ENCODE measurements at regions not wholly inside any gene's neighbourhood (a gene's known extent, or its start where the extent isn't known, plus 50 kb on each side); places are given as distances from the start of the nearest gene placed in this dataset.
"Not testable (repeated sequence)": the region's sequence is repeated elsewhere in the genome, so short reads cannot be mapped to it uniquely, and the experiment has no call there.

DNA sequence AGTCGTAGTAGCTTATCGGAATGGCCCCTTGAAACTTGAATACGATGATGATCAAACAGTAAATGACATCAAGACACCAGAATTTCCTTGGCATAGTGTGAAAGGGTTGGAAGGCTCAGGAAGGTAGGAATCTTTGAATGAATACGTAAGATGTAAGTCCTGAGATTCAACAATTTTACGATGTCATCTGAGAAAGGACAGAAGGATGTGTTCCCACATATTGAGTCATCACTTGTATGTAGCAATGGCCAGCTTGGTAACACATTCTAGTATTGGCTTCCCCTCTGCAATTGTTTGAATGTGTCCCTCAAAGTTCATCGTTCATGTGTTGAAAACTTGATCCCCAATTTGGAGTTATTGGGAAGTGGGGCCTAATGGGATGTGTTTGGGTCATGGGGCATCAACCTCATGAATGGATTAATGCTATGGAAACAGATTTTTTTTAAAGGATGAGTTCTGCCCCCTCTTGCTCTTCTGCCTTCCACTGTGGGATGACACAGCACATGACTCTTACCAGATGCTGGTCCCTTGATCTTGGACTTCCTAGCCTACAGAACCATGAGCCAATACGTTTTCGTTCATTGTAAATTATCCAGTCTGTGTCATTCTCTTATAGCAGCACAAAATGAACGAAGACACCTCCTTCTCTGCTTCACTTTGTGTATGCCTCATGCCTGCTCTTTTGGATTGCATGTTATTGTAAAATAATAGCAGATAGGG is 284.6 kb downstream of the BCAT1 start:
- DNase-seq = no peak

DNA sequence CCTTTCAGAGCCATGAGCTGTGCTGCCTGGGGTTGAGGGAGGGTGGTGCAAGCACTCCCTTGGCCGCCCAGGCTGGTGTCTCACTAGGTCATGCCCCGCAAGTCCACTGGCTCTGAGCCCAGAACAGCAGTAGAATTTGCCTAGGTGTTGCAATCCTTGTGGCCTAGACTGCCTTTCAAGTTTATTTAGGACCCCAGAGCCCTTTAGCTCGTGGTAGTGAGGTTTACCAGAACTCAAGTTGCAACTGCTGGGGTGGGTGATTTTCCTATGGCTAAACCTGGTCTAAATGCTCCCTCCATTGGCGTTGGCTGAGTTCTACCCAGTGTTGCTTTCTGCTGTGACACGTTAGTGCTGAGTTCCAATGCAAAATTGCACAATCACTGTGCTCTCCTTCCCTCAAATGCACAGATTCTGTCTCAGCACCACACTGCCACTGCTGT is 287.2 kb downstream of the BCAT1 start:
- DNase-seq = no peak

- DNase-seq = no peak
These were observed 289.9 kb downstream of the BCAT1 start for GRCh38 chr12:24659016-24659415.

DNA sequence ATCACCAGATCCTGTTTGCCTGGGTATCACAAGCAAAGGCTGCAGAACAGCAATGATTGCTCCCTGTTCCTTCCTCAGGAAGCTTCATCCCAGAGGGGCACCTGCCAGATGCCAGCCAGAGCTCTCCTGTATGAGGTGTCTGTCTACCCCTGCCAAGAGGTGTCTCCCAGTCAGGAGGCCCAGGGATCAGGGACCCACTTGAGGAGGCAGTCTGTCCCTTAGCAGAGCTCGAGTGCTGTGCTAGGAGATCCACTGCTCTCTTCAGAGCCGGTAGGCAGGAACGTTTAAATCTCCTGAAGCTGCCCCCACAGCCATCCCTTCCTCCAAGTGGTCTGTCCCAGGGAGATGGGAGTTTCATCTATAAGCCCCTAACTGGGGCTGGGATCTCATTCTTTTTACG is 294.6 kb downstream of the BCAT1 start:
- DNase-seq = not testable (repeated sequence)

- DNase-seq = no peak
These were observed 299.3 kb downstream of the BCAT1 start for GRCh38 chr12:24649634-24650033.

DNA sequence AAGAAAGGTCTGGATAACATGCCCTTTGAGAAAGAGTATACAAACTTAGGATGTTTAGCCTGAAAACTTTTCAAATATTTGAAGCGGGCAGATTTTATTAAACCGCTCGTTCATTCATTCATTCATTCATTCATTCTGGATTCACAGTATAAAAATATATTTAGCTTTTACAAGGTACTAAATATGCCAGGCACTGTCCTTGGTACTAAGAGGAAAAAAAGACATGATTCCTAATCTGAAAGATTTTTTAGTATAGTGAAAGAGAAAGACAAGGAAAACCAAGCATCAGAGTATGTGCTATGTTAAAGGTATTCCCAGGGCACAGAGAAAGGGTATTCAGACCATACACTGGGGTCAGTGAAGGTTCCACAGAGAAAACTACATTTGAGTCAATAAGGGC is 299.7 kb downstream of the BCAT1 start:
- DNase-seq = no peak

DNA sequence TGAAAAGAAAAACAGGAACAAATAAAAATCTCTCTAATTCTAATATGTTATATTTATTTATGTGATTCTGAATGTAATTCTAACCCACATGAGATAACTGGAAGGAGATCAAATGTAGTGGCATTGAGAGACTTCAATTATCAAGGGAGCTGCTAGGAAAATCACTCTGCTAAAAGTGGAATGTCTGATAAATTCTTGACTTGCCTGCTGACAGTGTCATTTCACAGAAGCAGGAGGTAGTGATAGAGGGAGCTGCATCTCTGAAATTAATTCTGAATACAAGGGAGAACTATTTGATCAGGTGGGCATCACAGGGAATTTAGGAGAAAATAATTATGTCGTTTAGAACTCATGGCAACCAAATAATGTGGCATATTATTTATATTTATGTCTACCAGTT is 303.6 kb downstream of the BCAT1 start:
- no peak for DNase-seq

DNA sequence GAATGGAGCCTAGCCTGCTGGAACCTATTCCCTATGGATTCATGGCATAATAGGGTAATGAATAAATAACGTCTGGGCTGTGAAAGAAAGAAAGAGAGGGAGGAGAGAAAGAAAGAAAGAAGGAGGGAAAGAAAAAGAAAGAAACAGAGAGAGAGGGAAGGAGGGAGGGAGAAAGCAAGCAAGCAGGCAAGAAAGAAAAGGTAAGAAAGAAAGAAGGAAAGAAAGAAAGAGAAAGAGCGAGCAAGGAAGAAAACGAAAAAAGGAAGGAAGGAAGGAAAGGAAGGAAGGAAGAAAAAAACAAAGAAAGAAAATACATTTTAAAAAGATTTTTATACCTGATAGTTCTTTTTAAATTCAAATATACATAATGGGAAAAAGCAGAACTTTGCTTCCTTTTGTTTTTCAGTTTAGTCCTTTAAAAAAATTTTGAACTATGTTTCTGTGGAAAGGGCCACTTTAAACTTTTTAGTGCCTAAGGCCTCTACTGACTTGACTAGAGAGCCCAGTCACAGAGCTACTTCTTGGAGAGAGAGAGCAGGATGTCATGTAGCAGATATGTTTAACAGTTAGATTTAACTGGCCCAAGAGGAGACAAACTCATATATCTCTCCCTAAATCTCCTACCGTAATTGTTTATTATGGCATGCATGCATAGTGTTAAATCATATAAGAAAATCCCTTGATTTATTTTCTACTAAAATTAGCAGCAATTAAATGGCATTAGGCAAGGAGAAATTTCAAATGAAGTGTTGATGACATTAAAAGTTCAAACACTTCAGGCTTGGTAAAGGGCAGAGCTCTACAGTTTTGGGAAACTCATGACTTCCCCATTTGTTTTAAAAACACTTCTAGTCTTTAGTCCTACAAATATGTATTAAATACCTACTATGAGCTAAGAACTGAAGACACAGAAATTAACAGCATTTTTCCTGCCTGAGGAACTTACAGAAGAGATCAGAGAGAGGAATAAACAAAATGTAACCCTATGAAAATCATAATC is 305.5 kb downstream of the BCAT1 start:
- no peak for DNase-seq

- DNase-seq = no peak
These were observed 309.3 kb downstream of the BCAT1 start for GRCh38 chr12:24639641-24640040.

DNA sequence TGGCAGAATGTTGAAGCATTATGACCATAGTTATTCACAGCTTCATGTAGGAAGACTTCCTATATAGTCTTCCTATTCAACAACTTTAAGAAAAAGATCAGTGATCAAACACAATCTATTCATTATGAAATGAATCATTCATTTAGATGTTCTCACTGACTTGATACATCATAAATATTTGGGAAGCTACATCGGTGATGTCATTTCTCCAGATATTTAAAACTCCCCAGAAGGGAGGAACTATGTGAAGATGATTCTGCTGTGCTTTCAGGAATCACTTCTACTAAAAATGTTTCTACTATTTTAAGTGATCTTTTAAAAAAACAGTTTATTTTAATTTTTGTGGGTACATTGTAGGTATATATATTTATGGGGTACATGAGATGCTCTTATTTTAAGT is 316.4 kb downstream of the BCAT1 start:
- no peak for DNase-seq

- DNase-seq = no peak
These were observed 317.1 kb downstream of the BCAT1 start for GRCh38 chr12:24631676-24632426.

DNA sequence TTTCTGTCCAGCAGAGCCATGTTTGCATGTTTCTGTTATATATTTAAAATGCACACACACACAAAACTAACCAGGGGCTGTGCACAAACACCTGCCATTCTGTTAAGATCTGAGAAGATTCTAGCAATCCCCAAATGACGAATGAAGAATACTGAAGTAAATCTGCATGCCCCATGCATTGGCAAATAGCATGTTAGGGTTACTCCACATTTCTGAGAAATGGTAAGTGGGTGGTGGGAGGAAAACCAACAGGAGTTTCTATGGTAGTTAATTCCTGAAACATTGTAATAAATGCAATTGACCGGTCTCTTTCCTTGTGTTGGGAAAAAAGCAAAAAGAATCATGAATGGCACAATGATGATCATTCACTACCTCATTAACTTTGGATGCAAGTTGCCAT is 318.0 kb downstream of the BCAT1 start:
- no peak for DNase-seq

DNA sequence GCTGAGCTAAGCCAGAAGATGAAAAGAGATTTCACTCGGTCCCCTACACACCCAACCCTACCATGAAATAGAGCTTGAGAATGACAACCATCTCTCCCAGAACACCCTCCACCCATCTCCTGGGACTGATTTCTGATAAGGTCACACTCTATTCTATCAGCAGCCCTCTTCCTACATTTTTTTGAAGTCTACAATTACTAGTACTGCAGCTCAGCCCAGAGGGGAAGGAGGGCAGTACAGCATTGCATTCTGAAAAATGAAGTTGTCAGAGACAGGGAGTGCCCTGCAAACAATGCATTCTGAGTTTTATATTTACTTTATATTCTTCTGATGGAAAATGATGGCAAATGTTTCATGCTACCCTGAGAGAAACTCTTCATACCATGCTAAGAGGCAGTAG is 318.5 kb downstream of the BCAT1 start:
- no peak for DNase-seq

DNA sequence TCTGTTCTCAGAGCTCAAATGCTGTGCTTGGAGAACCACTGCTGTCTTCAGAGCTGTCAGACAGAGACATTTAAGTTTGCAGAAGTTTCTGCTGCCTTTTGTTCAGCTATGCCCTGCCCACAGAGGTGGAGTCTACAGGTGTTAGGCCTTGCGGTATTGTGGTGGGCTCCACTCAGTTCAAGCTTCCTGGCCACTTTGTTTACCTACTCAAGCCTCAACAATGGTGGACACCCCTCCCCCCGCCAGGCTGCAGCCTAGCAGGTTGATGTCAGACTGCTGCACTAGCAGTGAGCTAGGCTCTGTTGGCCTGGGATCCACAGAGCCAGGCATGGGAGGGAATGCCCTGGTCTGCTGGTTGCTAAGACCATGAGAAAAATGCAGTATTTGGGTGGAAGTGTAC is 323.8 kb downstream of the BCAT1 start:
- DNase-seq = no peak

- not testable (repeated sequence) for DNase-seq
These were observed 328.9 kb downstream of the BCAT1 start for GRCh38 chr12:24619954-24620353.

- no peak for DNase-seq
These were observed 331.4 kb downstream of the BCAT1 start for GRCh38 chr12:24617471-24617870.

DNA sequence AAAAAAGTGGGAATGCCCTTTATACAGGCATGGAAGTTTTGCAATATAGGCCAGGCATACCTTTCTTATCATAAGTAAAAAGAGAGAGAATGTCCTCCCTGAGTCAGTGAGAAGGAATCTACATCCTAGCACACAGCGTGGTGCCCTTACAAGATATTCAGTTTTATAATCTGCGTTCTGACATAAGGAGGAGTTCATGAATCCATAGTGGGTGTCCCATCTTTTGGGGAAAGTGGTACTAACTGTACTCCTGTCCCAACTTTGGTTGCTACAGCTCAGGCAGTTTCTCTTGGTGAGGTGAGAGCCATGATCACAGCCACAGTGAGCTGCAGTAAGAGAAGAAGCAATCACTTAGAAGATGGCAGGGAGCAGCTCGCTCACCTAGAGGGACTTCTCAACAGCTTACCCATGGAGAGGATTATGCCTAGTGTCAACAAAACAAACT is 332.9 kb downstream of the BCAT1 start:
- DNase-seq = no peak

GRCh38 chr12:24608637-24609285 is 340.1 kb downstream of the BCAT1 start:
- DNase-seq = no peak

- DNase-seq = no peak
These were observed 340.8 kb downstream of the BCAT1 start for GRCh38 chr12:24608108-24608507.

DNA sequence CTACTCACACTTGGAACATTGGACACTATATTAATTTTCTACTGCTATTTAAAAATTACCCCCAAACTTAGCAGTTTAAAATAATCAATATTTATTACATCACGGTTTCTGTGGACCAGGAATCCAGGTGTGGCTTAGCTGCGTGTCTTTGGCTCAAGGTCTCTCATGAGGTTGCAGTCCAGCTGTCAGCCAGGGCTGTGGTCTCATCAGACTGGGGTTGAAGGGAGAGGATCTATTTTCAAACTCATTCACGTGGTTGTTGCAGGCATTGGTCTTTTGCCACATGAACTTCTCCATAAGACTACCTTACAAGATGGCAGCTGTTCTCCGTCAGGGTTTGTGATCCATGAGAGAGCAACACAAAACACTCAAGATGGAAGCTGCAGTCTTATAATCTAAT is 343.0 kb downstream of the BCAT1 start:
- DNase-seq = no peak

DNA sequence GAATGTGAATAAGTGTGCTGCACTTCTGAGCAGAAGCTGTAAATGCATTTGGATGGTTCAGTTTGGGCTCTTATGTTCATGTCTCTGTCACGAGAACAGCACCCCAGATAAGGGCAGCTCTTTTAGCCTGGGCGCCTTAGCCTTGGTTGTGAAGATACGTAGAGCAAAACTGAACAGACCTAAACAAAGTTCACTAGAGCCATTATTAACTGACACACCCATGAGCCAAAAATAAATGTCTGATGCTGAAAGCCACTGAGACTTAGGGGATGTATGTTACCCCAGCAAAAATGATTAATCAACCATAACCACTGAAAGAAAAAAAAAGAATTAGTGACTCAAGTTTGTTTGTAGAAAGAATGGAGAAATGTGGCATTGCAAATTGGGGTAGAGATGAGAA is 343.4 kb downstream of the BCAT1 start:
- no peak for DNase-seq

DNA sequence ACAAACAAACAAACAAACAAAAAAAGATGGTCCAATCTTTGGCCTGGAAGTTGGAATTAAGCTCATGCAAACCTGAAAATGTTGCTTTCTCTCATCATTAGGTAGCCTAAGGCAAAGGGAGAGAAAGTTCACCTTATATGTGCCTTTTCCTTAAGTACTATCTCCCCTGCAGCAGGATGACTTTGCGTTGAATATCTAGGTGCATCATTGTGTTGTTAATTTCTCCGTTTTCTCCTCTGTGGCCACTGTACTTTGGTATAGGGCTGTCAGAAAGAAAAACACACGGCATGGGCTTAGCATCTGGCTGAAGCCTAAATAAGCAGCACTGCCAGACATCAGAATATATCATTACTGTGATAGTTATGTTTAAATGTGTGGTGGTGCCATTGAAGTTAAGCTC is 345.5 kb downstream of the BCAT1 start:
- DNase-seq = no peak

DNA sequence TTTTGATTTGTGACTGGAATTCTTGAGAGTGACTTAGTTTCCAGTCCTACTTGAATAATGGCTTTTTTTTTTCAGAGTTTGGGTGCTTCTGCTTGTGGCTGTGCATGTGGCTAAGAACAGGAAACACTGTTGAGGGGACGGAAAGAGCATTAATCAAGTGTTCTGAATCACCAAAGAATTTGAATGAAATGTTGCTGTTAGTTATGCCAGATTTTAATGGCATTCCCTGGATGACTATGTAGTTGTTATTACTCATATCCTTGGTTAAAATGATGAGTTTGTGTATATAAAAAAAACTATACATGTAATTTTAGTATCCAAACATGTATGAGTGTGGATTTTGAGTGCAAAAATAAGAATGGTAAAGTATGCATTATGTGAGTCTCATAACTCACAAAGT is 347.9 kb downstream of the BCAT1 start:
- no peak for DNase-seq
